HG03039 (cell line): ENCODE measurements at regions not wholly inside any gene's neighbourhood (a gene's known extent, or its start where the extent isn't known, plus 50 kb on each side); places are given as distances from the start of the nearest gene placed in this dataset.

Source experiments
- ATAC-seq: cut with Tn5 transposase; IDR thresholded peaks from one replicate; pipeline ENCODE4 v1.9.1; 2021; ENCODE audit warnings: mild to moderate bottlenecking, moderate library complexity; ENCODE audit not compliant: unreplicated experiment

- ATAC-seq, result no peak
Measured at GRCh38 chr9:1320607-1321195, 270.5 kb downstream of the DMRT2 start.

- no peak for ATAC-seq
Measured at GRCh38 chr9:1327467-1327866, 277.3 kb downstream of the DMRT2 start.

GRCh38 chr9:1328341-1328740 lies 278.2 kb downstream of the DMRT2 start:
- ATAC-seq, result no peak

GRCh38 chr9:1331546-1332038 lies 281.4 kb downstream of the DMRT2 start:
- ATAC-seq, result no peak

- ATAC-seq, result no peak
Measured at GRCh38 chr9:1332156-1332555, 282.0 kb downstream of the DMRT2 start.

- ATAC-seq, result no peak
Measured at GRCh38 chr9:1335174-1335573, 285.0 kb downstream of the DMRT2 start.

- no peak for ATAC-seq
Measured at GRCh38 chr9:1337169-1337568, 287.0 kb downstream of the DMRT2 start.

- ATAC-seq, result no peak
Measured at GRCh38 chr9:1340390-1340789, 290.2 kb downstream of the DMRT2 start.

GRCh38 chr9:1353291-1353690 lies 303.1 kb downstream of the DMRT2 start:
- ATAC-seq, result no peak

GRCh38 chr9:1354086-1354485 lies 303.9 kb downstream of the DMRT2 start:
- no peak for ATAC-seq

- no peak for ATAC-seq
Measured at GRCh38 chr9:1354606-1355005, 304.4 kb downstream of the DMRT2 start.

- no peak for ATAC-seq
Measured at GRCh38 chr9:1355656-1356055, 305.5 kb downstream of the DMRT2 start.

GRCh38 chr9:1362845-1363244 lies 312.7 kb downstream of the DMRT2 start:
- no peak for ATAC-seq

GRCh38 chr9:1366276-1366675 lies 316.1 kb downstream of the DMRT2 start:
- ATAC-seq, result no peak

- no peak for ATAC-seq
Measured at GRCh38 chr9:1369297-1369696, 319.1 kb downstream of the DMRT2 start.

GRCh38 chr9:1373445-1373844 lies 323.3 kb downstream of the DMRT2 start:
- no peak for ATAC-seq

GRCh38 chr9:1383899-1384455 lies 333.8 kb downstream of the DMRT2 start:
- no peak for ATAC-seq

GRCh38 chr9:1384816-1385215 lies 334.7 kb downstream of the DMRT2 start:
- ATAC-seq, result no peak

- ATAC-seq, result no peak
Measured at GRCh38 chr9:1386420-1386819, 336.3 kb downstream of the DMRT2 start.

GRCh38 chr9:1388216-1388615 lies 338.1 kb downstream of the DMRT2 start:
- no peak for ATAC-seq

GRCh38 chr9:1400983-1401382 lies 350.8 kb downstream of the DMRT2 start:
- no peak for ATAC-seq

- ATAC-seq, result no peak
Measured at GRCh38 chr9:1404940-1405339, 354.8 kb downstream of the DMRT2 start.

GRCh38 chr9:1411826-1412225 lies 361.7 kb downstream of the DMRT2 start:
- ATAC-seq, result no peak
